A673 (cell line): ENCODE measurements at regions not wholly inside any gene's neighbourhood (a gene's known extent, or its start where the extent isn't known, plus 50 kb on each side); places are given as distances from the start of the nearest gene placed in this dataset.

ENCODE experiments used
- BruUV-seq: library from RNA; stranded (reverse); fragments of 400-500 nt; replicated peaks from 2 replicates; lab custom pipeline; 2021; lab: Mats Ljungman, UMichigan
- CTCF ChIA-PET: fragments of 300-600 bp; sonication (Branson Sonifier 250); formaldehyde crosslinking; loops from one replicate; lab custom pipeline; 2022; ENCODE audit warnings: antibody characterized with exemption; lab: Charles Lee
- POLR2A ChIA-PET: fragments of 300-600 bp; sonication (Branson Sonifier 250); formaldehyde crosslinking; loops from one replicate; lab custom pipeline; 2022; ENCODE audit warnings: antibody characterized with exemption; ENCODE audit not compliant: low non-redundant PET; lab: Charles Lee
- DNase-seq: peaks from one replicate; pipeline ENCODE4 v3.0.0-alpha.2; 2015; ENCODE audit warnings: low spot score
- H3K27ac ChIP-seq: fragments of 200-600 bp; sonication (generic); 2 replicates; pipeline ENCODE4 v1.5.1; 2016; ENCODE audit warnings: mixed run types, low read depth, mild to moderate bottlenecking, mixed read lengths, antibody characterized with exemption, low read length; ENCODE audit not compliant: poor library complexity, severe bottlenecking
- H3K27me3 ChIP-seq: fragments of 200-600 bp; sonication (generic); replicated peaks from 2 replicates; pipeline ENCODE4 v1.6.1; 2017; ENCODE audit warnings: mixed run types, low read depth, mild to moderate bottlenecking, mixed read lengths, antibody characterized with exemption, low read length; ENCODE audit not compliant: insufficient read depth, poor library complexity
- H3K36me3 ChIP-seq: fragments of 200-600 bp; sonication (generic); 2 replicates; pipeline ENCODE4 v1.6.1; 2016; ENCODE audit warnings: mixed run types, mild to moderate bottlenecking, mixed read lengths, antibody characterized with exemption, low read length; ENCODE audit not compliant: insufficient read depth, poor library complexity, severe bottlenecking
- H3K4me1 ChIP-seq: fragments of 200-600 bp; sonication (generic); 2 replicates; pipeline ENCODE4 v1.6.1; 2017; ENCODE audit warnings: mixed run types, mild to moderate bottlenecking, mixed read lengths, antibody characterized with exemption, low read length; ENCODE audit not compliant: insufficient read depth, poor library complexity, severe bottlenecking
- H3K4me3 ChIP-seq: fragments of 200-600 bp; sonication (generic); 2 replicates; pipeline ENCODE4 v1.5.1; 2016; ENCODE audit warnings: low read depth, mixed run types, mild to moderate bottlenecking, mixed read lengths, low read length; ENCODE audit not compliant: poor library complexity, severe bottlenecking
- H3K9me3 ChIP-seq: fragments of 200-600 bp; sonication (generic); 2 replicates; pipeline ENCODE4 v1.6.1; 2016; ENCODE audit warnings: mixed run types, low read depth, mild to moderate bottlenecking, mixed read lengths, antibody characterized with exemption, low read length; ENCODE audit not compliant: poor library complexity, severe bottlenecking
- CTCF ChIP-seq: fragments of 300-800, 200-600 bp; sonication (generic); conservative IDR thresholded peaks from 2 replicates; pipeline ENCODE4 v1.5.1; 2017; ENCODE audit warnings: low read depth, mild to moderate bottlenecking, antibody characterized with exemption, low read length, moderate library complexity, mixed read lengths
- EZH2 ChIP-seq: fragments of 200-600 bp; sonication (generic); IDR thresholded peaks from 2 replicates; pipeline ENCODE4 v1.6.1; 2017; ENCODE audit warnings: borderline replicate concordance, low read depth, mild to moderate bottlenecking, mixed read lengths, antibody characterized with exemption, low read length; ENCODE audit not compliant: poor library complexity, severe bottlenecking
- intact Hi-C: fragments of 100-400 bp; cut with micrococcal nuclease; formaldehyde crosslinking; loops from one replicate; pipeline ENCODE4 v1.10.0; 2022; ENCODE audit not compliant: unreplicated experiment

GRCh38 chr7:24383055-24383454 lies 99.1 kb downstream of the NPY start:
- ChIA-PET POLR2A (no interaction called here), CTCF (interaction anchor here (0.7 kb wide), 1 partner anchor 444 kb away, joined by 3 read pairs; no protein-coding TSS in a partner anchor)
- Histone ChIP-seq H3K27ac (no peak overlapping the region), H3K4me1 (no peaks in the 10 kb centered on the region), H3K4me3 (no peak overlapping the region), H3K27me3 (no peaks in the 10 kb centered on the region), H3K36me3 (no peaks in the 10 kb centered on the region), H3K9me3 (no peaks in the 10 kb centered on the region)
- BruUV-seq, result no TSS peak
- intact Hi-C loops, result loop anchor here (2.0 to 5.0 kb wide), 3 partner anchors 91 to 444 kb away; no protein-coding TSS in a partner anchor
- TF ChIP-seq EZH2 (no peak), CTCF (no peak)
- DNase-seq, result no peak

DNA sequence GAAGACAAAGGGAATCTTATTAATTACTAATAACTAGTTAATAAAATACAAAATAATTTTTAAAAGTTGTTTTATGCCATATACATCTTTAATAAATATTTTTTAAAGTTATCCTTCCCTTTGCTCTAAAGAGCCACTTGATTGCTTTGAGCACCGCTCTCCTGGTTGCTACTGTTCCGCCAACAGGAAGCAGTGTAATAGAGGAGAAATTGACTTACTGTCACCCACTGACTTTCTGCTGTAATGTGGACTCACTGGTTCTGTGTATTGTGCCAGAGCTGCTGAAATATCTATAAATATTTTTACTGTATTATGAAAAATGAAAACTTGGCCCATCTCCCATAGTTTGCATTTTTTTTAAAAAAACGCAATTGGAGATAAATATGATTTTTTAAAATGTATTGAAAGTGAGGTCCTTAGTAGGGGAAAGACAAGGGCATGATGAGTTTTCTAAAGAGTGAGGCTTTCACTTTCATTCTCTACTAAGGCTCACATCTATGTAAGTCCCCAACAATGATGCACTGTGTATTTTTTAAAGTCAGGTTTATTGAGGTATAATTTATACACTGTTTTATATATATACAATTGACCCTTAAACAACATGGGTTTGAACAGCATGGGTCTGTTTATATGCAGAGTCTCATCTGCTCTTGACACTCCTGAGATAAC lies 100.5 kb downstream of the NPY start:
- H3K27me3 ChIP-seq, result no peaks in the 10 kb centered on the region
- intact Hi-C loops, result loop anchor here (5.0 kb wide), 2 partner anchors 92 to 312 kb away; no protein-coding TSS in a partner anchor
- no peaks in the 10 kb centered on the region for H3K9me3 ChIP-seq
- H3K4me3 ChIP-seq, result no peak overlapping the region
- CTCF ChIA-PET, result no interaction called here
- TF ChIP-seq EZH2 (no peak), CTCF (no peak)
- BruUV-seq, result no TSS peak
- POLR2A ChIA-PET, result no interaction called here
- H3K4me1 ChIP-seq, result no peaks in the 10 kb centered on the region
- no peak overlapping the region for H3K27ac ChIP-seq
- DNase-seq, result no peak
- no peaks in the 10 kb centered on the region for H3K36me3 ChIP-seq

GRCh38 chr7:24388212-24388611 lies 104.2 kb downstream of the NPY start:
- no peaks in the 10 kb centered on the region for H3K4me1 ChIP-seq
- ChIA-PET POLR2A (no interaction called here), CTCF (no interaction called here)
- no peak for DNase-seq
- no peak overlapping the region for H3K4me3 ChIP-seq
- TF ChIP-seq CTCF (no peak), EZH2 (no peak)
- no peaks in the 10 kb centered on the region for H3K36me3 ChIP-seq
- no peaks in the 10 kb centered on the region for H3K9me3 ChIP-seq
- intact Hi-C loops, result no loop called here
- no peak overlapping the region for H3K27ac ChIP-seq
- no TSS peak for BruUV-seq
- H3K27me3 ChIP-seq, result no peaks in the 10 kb centered on the region
